ENCODE measurements at regions not wholly inside any gene's neighbourhood (a gene's known extent, or its start where the extent isn't known, plus 50 kb on each side); places are given as distances from the start of the nearest gene placed in this dataset.
"Not testable (repeated sequence)": the region's sequence is repeated elsewhere in the genome, so short reads cannot be mapped to it uniquely, and the experiment has no call there.

GRCh38 chr10:78455236-78455635 lies 421.6 kb downstream of the RPS24 start:
- DNase-seq (ENCODE audit: extremely low spot score, insufficient read length, low read depth) (no peak), FAIRE-seq (no peak)

DNA sequence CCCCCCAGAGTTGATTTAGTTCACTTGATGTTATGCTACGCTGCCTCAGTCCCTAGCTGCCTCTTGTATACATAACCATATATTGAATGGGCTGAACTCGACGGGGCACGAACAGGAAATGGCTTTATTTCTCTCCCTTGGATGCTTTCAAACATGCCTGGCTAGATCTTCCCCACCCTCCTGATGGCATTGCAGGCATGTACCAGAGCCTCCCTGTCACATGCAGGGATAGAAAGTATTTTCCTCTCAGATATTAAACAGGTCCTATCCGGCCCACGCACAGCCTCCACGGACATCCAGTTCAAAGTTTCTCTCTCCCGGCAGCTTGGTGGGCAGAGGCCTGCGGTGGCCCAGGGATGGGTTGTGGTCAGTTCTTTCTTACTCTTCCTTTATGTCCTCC lies 422.1 kb downstream of the RPS24 start:
- DNase-seq (ENCODE audit: extremely low spot score, insufficient read length, low read depth) (no peak), FAIRE-seq (no peak)

- no peak for FAIRE-seq
- DNase-seq (ENCODE audit: extremely low spot score, insufficient read length, low read depth): no peak
Measured at GRCh38 chr10:78456649-78457400, 423.2 kb downstream of the RPS24 start.

DNA sequence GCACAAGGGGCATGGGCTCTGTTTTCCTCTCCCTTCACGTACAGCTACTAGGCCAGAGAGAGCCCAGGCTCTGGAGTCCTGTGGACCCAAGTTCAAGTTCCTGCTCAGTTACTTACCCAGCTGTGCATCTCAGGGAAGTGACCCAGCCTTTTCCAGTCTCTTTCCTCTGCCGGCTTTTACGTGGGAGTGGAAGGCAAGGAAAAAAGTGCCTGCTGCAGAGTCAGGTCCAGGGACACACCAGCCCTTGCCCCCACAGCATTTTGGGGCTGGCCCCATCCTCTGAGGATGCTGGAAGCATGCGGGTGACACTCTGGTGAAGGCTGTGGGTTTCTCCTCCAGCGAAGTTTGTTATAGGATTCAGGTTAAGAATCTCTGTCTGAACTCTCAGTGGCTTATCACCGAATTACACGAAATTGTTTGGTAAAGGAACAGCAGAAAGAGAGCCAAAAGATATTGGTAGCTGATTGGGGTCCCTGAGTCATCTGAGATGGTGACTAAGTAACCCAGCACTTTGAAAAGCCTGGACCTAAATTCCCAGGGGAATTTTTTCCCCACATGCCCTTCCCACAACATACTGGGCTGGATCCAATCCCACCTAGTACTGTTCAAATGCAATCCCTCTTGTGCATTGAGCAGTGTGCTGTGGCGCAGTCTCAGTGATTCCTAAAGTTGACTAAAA lies 424.3 kb downstream of the RPS24 start:
- FAIRE-seq: no peak
- DNase-seq (ENCODE audit: extremely low spot score, insufficient read length, low read depth): no peak

DNA sequence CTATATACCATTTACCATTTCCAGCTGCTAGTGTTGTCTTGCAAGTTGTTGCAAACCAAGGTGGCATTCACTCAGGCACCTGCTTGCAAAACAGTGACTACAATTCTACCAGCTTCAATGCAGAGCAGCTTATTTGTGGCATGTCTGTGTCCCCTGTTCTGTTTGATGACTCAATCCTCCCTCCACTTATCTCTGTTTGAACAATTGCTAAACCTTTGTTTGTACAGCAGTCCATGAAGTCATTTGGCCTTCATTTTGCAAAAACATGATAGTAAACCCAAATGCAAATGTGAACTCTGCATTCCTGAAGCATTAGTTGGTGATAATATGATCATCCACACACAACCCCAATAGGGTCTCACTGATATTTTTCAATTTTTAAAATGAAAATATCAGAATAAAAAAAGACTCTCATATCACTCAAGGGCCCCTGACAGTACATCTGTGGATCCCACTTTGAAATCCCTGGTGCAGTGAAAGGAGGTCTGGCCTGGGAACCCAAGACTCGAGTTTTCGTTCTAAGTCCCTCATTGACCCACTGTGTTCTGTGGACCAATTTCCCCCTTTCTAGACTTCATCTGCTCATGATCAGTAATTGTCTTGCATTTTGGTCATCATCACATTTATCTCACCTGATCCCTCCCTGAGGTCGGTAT lies 425.4 kb downstream of the RPS24 start:
- DNase-seq (ENCODE audit: extremely low spot score, insufficient read length, low read depth) (no peak), FAIRE-seq (no peak)

DNA sequence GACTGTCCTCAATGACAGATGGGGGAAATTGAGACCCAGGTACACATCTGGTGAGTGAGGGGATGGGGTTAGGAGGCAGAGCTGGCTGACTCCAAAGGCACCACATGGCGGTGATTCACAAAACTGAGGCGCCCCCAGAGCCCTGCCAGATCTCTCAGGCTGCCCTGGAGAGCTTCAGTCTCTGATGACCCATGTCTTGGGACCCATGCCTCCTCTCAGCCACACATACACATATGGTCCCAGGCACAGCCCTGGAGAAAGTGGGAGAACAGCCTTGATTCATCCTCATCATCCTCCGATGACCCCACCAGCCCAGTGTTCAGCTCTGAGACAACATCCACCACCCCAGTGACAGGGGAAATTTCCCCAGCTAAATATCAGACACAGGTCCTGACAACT lies 426.0 kb downstream of the RPS24 start:
- DNase-seq (ENCODE audit: extremely low spot score, insufficient read length, low read depth) (no peak), FAIRE-seq (no peak)

DNA sequence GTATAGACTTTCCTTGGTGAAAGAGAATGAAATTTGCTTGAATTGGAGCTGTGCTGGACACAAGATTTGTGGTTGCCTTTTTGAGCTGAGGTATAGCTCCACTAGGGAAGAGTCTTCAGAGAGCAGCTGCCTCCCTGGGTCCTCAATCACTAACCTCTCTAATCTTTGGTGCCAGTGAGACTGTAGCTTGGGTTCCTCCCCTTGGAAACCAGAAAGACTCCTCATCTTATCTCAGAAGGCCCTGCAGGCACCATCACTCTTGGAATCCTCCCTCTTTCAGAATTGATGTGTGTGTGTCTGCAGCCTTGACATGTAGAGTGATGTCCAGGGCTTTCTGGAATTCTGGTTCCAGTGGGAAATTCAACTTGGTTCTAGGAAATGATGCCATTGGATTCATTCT lies 426.5 kb downstream of the RPS24 start:
- FAIRE-seq (no peak), DNase-seq (ENCODE audit: extremely low spot score, insufficient read length, low read depth) (no peak)

DNA sequence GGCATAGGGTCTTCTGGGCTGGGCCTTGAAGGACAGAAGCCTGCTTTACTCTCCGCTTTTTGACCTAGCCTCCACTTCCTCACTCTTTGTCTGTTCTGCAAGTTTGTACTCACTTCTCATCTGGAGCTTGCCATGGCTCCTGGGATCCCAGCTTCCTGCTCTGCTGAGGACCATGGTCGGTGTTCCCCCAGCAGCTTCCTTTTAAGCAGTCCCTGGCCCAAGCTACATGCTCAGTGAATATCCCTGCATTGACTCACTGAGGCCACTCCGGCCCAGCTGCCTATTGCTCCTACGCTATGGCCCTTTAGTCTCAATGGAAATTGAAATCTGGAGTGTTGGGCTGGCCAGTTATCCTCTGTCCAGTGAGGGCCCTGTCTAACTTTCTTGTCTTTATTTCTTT lies 427.7 kb downstream of the RPS24 start:
- FAIRE-seq (no peak), DNase-seq (ENCODE audit: extremely low spot score, insufficient read length, low read depth) (no peak)

DNA sequence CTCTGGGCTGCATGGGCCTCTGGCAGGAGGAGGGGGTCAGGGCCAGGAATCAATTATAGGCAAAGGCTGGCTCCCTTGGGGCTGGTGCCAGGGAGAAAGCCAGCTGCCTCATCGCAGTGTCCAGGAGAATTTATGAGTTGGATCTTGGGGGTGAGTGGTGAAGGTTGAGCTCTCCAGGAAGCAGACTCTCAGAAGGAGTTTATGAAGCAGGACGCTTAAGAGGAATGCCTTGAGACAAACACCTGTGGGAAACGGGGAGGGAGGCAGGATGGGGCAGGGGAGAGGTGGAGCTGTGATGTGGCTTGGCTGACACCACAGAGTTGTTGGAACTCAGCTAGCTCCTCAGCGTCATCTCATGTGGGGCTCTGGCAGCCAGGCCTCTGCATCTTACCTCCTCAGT lies 428.5 kb downstream of the RPS24 start:
- FAIRE-seq: no peak
- DNase-seq (ENCODE audit: extremely low spot score, insufficient read length, low read depth): no peak

- DNase-seq (ENCODE audit: extremely low spot score, insufficient read length, low read depth) (no peak), FAIRE-seq (no peak)
Measured at GRCh38 chr10:78462726-78463228, 429.1 kb downstream of the RPS24 start.

GRCh38 chr10:78464118-78464855 lies 430.6 kb downstream of the RPS24 start:
- DNase-seq (ENCODE audit: extremely low spot score, insufficient read length, low read depth) (no peak), FAIRE-seq (no peak)

DNA sequence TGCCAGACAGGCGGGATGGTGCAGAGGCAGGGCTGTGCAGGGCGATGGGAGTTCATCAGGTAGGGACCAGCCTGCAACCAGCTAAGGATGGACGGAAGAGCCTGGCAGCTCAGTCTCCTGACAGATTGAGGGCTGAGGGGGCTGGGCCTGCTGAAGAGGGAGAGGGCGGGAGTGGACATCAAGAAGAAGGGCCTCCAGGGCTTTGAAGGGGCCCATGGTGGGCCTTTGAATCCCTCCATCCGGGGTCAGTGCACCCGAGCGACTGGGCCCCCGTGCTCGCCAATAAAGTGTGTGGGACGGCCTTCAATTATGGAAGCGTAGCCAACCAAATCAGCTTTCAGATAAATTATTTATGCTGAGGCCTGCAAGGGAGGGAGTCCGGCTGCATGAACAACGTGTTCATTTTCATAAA lies 431.2 kb downstream of the RPS24 start:
- FAIRE-seq (no peak), DNase-seq (ENCODE audit: extremely low spot score, insufficient read length, low read depth) (no peak)

GRCh38 chr10:78465431-78465830 lies 431.8 kb downstream of the RPS24 start:
- FAIRE-seq: no peak
- DNase-seq (ENCODE audit: extremely low spot score, insufficient read length, low read depth): no peak

DNA sequence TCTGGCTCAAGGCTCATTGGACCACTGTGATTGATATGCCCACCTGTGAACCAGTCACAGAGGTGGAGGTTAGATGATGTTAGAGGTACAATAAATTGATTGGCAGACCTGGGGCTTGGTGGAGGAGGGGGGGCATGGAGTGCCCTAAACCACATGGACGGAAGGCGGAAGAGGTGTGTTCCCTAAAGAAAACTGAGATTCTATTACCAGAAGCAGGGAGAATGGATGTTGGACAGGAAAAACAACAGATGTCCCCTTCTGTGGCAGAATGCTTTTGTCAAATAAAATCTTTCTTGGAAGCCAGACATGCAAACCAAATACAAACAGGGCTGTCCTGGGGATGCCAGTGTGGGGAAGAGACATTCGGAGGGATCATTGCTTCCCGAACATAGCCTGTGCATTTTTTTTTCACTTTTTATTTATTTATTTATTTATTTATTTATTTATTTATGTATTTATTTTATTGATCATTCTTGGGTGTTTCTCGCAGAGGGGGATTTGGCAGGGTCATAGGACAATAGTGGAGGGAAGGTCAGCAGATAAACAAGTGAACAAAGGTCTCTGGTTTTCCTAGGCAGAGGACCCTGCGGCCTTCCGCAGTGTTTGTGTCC lies 433.9 kb downstream of the RPS24 start:
- DNase-seq (ENCODE audit: extremely low spot score, insufficient read length, low read depth): no peak
- no peak for FAIRE-seq

DNA sequence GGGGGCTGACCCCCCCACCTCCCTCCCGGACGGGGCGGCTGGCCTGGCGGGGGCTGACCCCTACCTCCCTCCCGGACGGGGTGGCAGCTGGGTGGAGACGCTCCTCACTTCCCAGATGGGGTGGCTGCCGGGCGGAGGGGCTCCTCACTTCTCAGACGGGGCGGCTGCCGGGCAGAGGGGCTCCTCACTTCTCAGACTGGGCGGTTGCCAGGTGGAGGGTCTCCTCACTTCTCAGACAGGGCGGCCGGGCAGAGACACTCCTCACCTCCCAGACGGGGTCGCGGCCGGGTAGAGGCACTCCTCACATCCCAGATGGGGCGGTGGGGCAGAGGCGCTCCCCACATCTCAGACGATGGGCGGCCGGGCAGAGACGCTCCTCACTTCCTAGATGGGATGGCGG lies 435.1 kb downstream of the RPS24 start:
- FAIRE-seq: not testable (repeated sequence)

GRCh38 chr10:78470267-78471103 lies 436.8 kb downstream of the RPS24 start:
- FAIRE-seq (no peak), DNase-seq (ENCODE audit: extremely low spot score, insufficient read length, low read depth) (no peak)

More for the DNA sequence above, 435.1 kb downstream of the RPS24 start:
- DNase-seq (ENCODE audit: extremely low spot score, insufficient read length, low read depth): not testable (repeated sequence)

- FAIRE-seq (no peak), DNase-seq (ENCODE audit: extremely low spot score, insufficient read length, low read depth) (no peak)
Measured at GRCh38 chr10:78471326-78471722, 437.7 kb downstream of the RPS24 start.

DNA sequence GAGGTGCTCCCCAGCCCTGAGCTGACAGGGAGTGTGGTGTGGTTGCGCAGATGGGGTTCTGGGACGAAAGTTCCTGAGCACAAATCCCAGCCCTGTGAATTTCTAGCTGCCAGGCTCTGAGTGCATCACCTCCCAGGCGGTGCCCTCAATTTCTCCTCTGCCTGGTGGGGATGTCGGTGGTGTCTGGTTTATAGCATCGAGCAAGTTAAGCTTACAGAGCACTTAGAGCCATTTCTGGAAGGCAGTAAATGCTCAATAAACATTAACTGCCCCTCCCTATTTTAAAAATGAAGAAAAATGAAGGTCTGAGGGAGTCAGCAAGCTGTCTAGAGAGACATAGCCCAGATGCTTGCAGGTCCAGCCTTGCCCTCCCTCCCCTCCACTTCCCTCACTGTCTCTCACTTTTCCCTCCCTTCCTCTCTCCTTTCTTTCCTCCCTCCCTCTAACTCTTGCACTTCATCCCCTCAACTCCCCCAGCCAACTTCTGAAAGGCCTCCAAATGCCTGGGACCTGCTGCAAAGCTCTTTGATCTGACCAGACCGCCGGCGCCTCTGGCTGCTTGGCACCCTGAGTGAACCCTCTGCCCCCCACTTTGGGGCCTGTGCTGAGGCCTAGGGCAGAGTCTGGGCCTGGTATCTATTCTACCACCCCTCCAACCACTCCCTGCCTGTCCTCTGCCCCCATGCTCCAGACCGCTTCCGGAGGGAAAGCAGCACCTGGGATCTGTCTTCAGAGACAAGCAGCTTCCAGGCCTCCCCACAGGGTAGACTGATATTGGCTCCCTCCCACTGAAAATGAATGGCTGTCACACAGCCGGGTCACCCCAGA lies 438.3 kb downstream of the RPS24 start:
- DNase-seq (ENCODE audit: extremely low spot score, insufficient read length, low read depth) (no peak), FAIRE-seq (no peak)

Data from GM18507 (cell line).